CD4-positive, alpha-beta T cell (primary cell): ENCODE measurements at regions not wholly inside any gene's neighbourhood (a gene's known extent, or its start where the extent isn't known, plus 50 kb on each side); places are given as distances from the start of the nearest gene placed in this dataset.

Experiments
- ATAC-seq: fragments of 200-7000 bp; cut with Tn5 transposase; one replicate; pipeline ENCODE4 v1.10.0; 2022; ENCODE audit warnings: mild to moderate bottlenecking; ENCODE audit not compliant: poor library complexity
- CTCF ChIA-PET: fragments of 350-600 bp; sonication (Branson Sonifier 250); formaldehyde crosslinking; loops from one replicate; lab custom pipeline; 2021; ENCODE audit warnings: antibody characterized with exemption, inconsistent platforms; lab: Charles Lee
- POLR2A ChIA-PET: fragments of 350-600 bp; sonication (Branson Sonifier 250); formaldehyde crosslinking; loops from one replicate; lab custom pipeline; 2021; ENCODE audit warnings: antibody characterized with exemption, inconsistent platforms; lab: Charles Lee
- DNase-seq, 14 experiments: peaks; one replicate each; pipeline ENCODE4 v3.0.0-alpha.2; 2013 to 2020; ENCODE audit warnings: mixed read lengths in 2 of 14
- H3K27ac ChIP-seq, 2 donors: one replicate each; pipeline versions ENCODE4 v1.5.1 to v1.7.0; 2013; ENCODE audit warnings: low read length in 2 of 2, low read depth in 1 of 2, mild to moderate bottlenecking in 1 of 2
- H3K27me3 ChIP-seq, 2 experiments: 1 replicate in 1 of 2; 2 replicates in 1 of 2; pipeline versions ENCODE4 v1.6.1 to v1.7.0; 2013; ENCODE audit warnings: low read length in 2 of 2, control low read depth in 1 of 2, mild to moderate bottlenecking in 1 of 2, moderate library complexity in 1 of 2; ENCODE audit not compliant: insufficient read depth in 2 of 2, control insufficient read depth in 1 of 2
- H3K36me3 ChIP-seq: one replicate; pipeline ENCODE4 v1.6.1; 2013; ENCODE audit warnings: low read length, control low read depth; ENCODE audit not compliant: insufficient read depth
- H3K4me1 ChIP-seq: one replicate; pipeline ENCODE4 v1.6.1; 2013; ENCODE audit warnings: low read length, control low read depth; ENCODE audit not compliant: insufficient read depth
- H3K4me3 ChIP-seq: one replicate; pipeline ENCODE4 v1.5.1; 2013; ENCODE audit warnings: mild to moderate bottlenecking, low read length, moderate library complexity
- H3K9me3 ChIP-seq, 2 experiments: 1 replicate in 1 of 2; 2 replicates in 1 of 2; pipeline versions ENCODE4 v1.6.1 to v1.7.0; 2013; ENCODE audit warnings: low read length in 2 of 2, mild to moderate bottlenecking in 2 of 2, control low read depth in 1 of 2, moderate library complexity in 1 of 2; ENCODE audit not compliant: control insufficient read depth in 1 of 2, insufficient read depth in 1 of 2
- H3K27ac Mint-ChIP-seq: one replicate; pipeline ENCODE4 v1.8.0; 2020; ENCODE audit warnings: mixed read lengths
- H3K27me3 Mint-ChIP-seq: one replicate; pipeline ENCODE4 v1.8.0; 2021; ENCODE audit warnings: mixed read lengths
- H3K36me3 Mint-ChIP-seq: one replicate; pipeline ENCODE4 v1.8.0; 2021; ENCODE audit warnings: low read depth, mixed read lengths
- H3K4me1 Mint-ChIP-seq: one replicate; pipeline ENCODE4 v1.8.0; 2021; ENCODE audit warnings: low read depth, mixed read lengths
- H3K4me3 Mint-ChIP-seq: one replicate; pipeline ENCODE4 v1.8.0; 2020; ENCODE audit warnings: mild to moderate bottlenecking, mixed read lengths
- H3K9me3 Mint-ChIP-seq: one replicate; pipeline ENCODE4 v1.8.0; 2020; ENCODE audit warnings: mixed read lengths
- CTCF ChIP-seq: fragments of 200-600 bp; IDR thresholded peaks from one replicate; pipeline ENCODE4 v1.8.0; 2022; ENCODE audit warnings: antibody characterized with exemption, mild to moderate bottlenecking
- intact Hi-C, 2 experiments: fragments of 100-400 bp; cut with DNase I in 1 of 2; cut with micrococcal nuclease in 1 of 2; formaldehyde crosslinking; loops; one replicate each; pipeline versions ENCODE4 v1.15.1 to v1.9.0; 2023 to 2025; cut with DNase I, micrococcal nuclease

- ChIA-PET POLR2A (no interaction called here), CTCF (no interaction called here)
- Histone ChIP-seq H3K27ac (no peak overlapping the region), H3K9me3 (peaks cover 0 to 7% of the 10 kb centered on the region in 2 experiments), H3K4me1 (no peaks in the 10 kb centered on the region), H3K27me3 (peaks cover 0 to 3% of the 10 kb centered on the region in 2 experiments), H3K4me3 (no peak overlapping the region), H3K36me3 (no peaks in the 10 kb centered on the region)
- TF ChIP-seq CTCF = no peak
- ATAC-seq = no peak
- no peaks in the 10 kb centered on the region for H3K27me3 Mint-ChIP-seq
- intact Hi-C loops = no loop called here
- no peaks in the 10 kb centered on the region for H3K36me3 Mint-ChIP-seq
- no peak overlapping the region for H3K4me3 Mint-ChIP-seq
- no peaks in the 10 kb centered on the region for H3K4me1 Mint-ChIP-seq
- H3K9me3 Mint-ChIP-seq = no peaks in the 10 kb centered on the region
- no peak overlapping the region for H3K27ac Mint-ChIP-seq
- no peak for DNase-seq
These were observed 361.7 kb downstream of the PRDM2 start for GRCh38 chr1:14061722-14062121.

- CTCF ChIA-PET = no interaction called here
- Mint-ChIP-seq H3K4me3 (no peak overlapping the region), H3K27me3 (peaks cover 2% of the 10 kb centered on the region), H3K27ac (no peak overlapping the region), H3K4me1 (no peaks in the 10 kb centered on the region), H3K36me3 (no peaks in the 10 kb centered on the region), H3K9me3 (no peaks in the 10 kb centered on the region)
- DNase-seq (no peak), ATAC-seq (no peak)
- POLR2A ChIA-PET = no interaction called here
- no peak overlapping the region for H3K27ac ChIP-seq
- peaks cover 0 to 7% of the 10 kb centered on the region in 2 experiments for H3K9me3 ChIP-seq
- no peak for TF ChIP-seq CTCF
- no peak overlapping the region for H3K4me3 ChIP-seq
- intact Hi-C loops = no loop called here
- H3K4me1 ChIP-seq = no peaks in the 10 kb centered on the region
- H3K36me3 ChIP-seq = no peaks in the 10 kb centered on the region
- H3K27me3 ChIP-seq = peaks cover 0 to 3% of the 10 kb centered on the region in 2 experiments
These were observed 362.7 kb downstream of the PRDM2 start for GRCh38 chr1:14062669-14063068.

- peaks cover 4% of the 10 kb centered on the region for H3K27me3 Mint-ChIP-seq
- Histone ChIP-seq H3K36me3 (no peaks in the 10 kb centered on the region), H3K27ac (no peak overlapping the region), H3K4me1 (no peaks in the 10 kb centered on the region), H3K27me3 (peaks cover 0 to 4% of the 10 kb centered on the region in 2 experiments), H3K9me3 (peaks cover 0 to 7% of the 10 kb centered on the region in 2 experiments), H3K4me3 (no peak overlapping the region)
- intact Hi-C loops = no loop called here
- ATAC-seq (no peak), DNase-seq (no peak)
- POLR2A ChIA-PET = no interaction called here
- no peaks in the 10 kb centered on the region for H3K4me1 Mint-ChIP-seq
- CTCF ChIA-PET = no interaction called here
- H3K4me3 Mint-ChIP-seq = no peak overlapping the region
- no peak overlapping the region for H3K27ac Mint-ChIP-seq
- no peaks in the 10 kb centered on the region for H3K36me3 Mint-ChIP-seq
- H3K9me3 Mint-ChIP-seq = no peaks in the 10 kb centered on the region
- TF ChIP-seq CTCF = no peak
These were observed 364.9 kb downstream of the PRDM2 start for GRCh38 chr1:14064649-14065442.
